HCT116 (cell line): ENCODE measurements at regions not wholly inside any gene's neighbourhood (a gene's known extent, or its start where the extent isn't known, plus 50 kb on each side); places are given as distances from the start of the nearest gene placed in this dataset.

ENCODE experiments used
- ATAC-seq: fragments of 200-7000 bp; cut with Tn5 transposase; 2 replicates; pipeline ENCODE4 v1.9.1; 2020; ENCODE audit warnings: mild to moderate bottlenecking, moderate library complexity
- BruUV-seq: library from RNA; stranded (reverse); fragments of 400-500 nt; replicated peaks from 2 replicates; lab custom pipeline; 2021; lab: Mats Ljungman, UMichigan
- CTCF ChIA-PET: fragments of 300-600 bp; sonication (Branson Sonifier 250); formaldehyde crosslinking; loops from one replicate; lab custom pipeline; 2021; ENCODE audit warnings: antibody characterized with exemption; lab: Charles Lee
- POLR2A ChIA-PET: fragments of 300-600, 350-600 bp; sonication (Branson Sonifier 250); formaldehyde crosslinking; loops from one replicate; lab custom pipeline; 2021; ENCODE audit warnings: antibody characterized with exemption; lab: Charles Lee
- RAD21 ChIA-PET, 2 experiments: fragments of 300-600 bp; sonication (Branson Sonifier 250); formaldehyde crosslinking; loops; one replicate each; lab custom pipeline; 2023; ENCODE audit warnings: low total read pairs in 2 of 2; ENCODE audit not compliant: uncharacterized antibody in 2 of 2, unreplicated experiment in 2 of 2, low non-redundant PET in 1 of 2; lab: Charles Lee
- DNase-seq: peaks from one replicate; pipeline ENCODE4 v3.0.0-alpha.2; 2010; ENCODE audit warnings: low read depth, low spot score
- H2AFZ ChIP-seq: fragments of 200-600 bp; shearing (Covaris generic), sonication (generic); 2 replicates; pipeline ENCODE4 v1.6.1; 2017; ENCODE audit warnings: low read depth, mixed run types, mixed read lengths, antibody characterized with exemption, low read length; ENCODE audit not compliant: poor library complexity, severe bottlenecking
- H3K27ac ChIP-seq: 2 replicates; pipeline ENCODE4 v1.5.1; 2012; ENCODE audit warnings: low read depth, low read length
- H3K27me3 ChIP-seq: fragments of 200-600 bp; sonication (generic); 2 replicates; pipeline ENCODE4 v1.6.1; 2016; ENCODE audit warnings: mixed run types, low read length, mixed read lengths; ENCODE audit not compliant: insufficient read depth
- H3K36me3 ChIP-seq, 2 experiments: fragments of 200-500 bp in 1 of 2; fragments of 200-600 bp in 1 of 2; sonication (Bioruptor generic) in 1 of 2; sonication (generic) in 1 of 2; 2 replicates each; pipeline versions ENCODE4 v1.5.1 to v1.6.1; 2014 to 2016; ENCODE audit warnings: low read length in 2 of 2, inconsistent platforms in 1 of 2, mixed read lengths in 1 of 2, mixed run types in 1 of 2; ENCODE audit not compliant: insufficient read depth in 2 of 2, control insufficient read depth in 1 of 2
- H3K4me1 ChIP-seq, 2 experiments: fragments of 200-600 bp in 1 of 2; sonication (generic) in 1 of 2; 2 replicates each; pipeline versions ENCODE4 v1.5.1 to v1.6.1; 2012 to 2017; ENCODE audit warnings: low read length in 2 of 2, inconsistent platforms in 1 of 2, mild to moderate bottlenecking in 1 of 2, mixed read lengths in 1 of 2, mixed run types in 1 of 2, moderate library complexity in 1 of 2; ENCODE audit not compliant: insufficient read depth in 2 of 2, control insufficient read depth in 1 of 2
- H3K4me2 ChIP-seq: fragments of 200-600 bp; sonication (generic); 2 replicates; pipeline ENCODE4 v1.6.1; 2017; ENCODE audit warnings: mixed run types, low read length, mixed read lengths
- H3K4me3 ChIP-seq, 2 experiments: fragments of 200-600 bp in 1 of 2; sonication (generic) in 1 of 2; replicated peaks in 1 of 2; 2 replicates each; pipeline ENCODE4 v1.5.1; 2011 to 2016; ENCODE audit warnings: low read length in 2 of 2, control low read depth in 1 of 2, low read depth in 1 of 2, mild to moderate bottlenecking in 1 of 2, mixed read lengths in 1 of 2, mixed run types in 1 of 2
- H3K79me2 ChIP-seq: fragments of 200-600 bp; sonication (generic); 2 replicates; pipeline ENCODE4 v1.6.1; 2017; ENCODE audit warnings: mild to moderate bottlenecking, mixed run types, low read length, moderate library complexity, mixed read lengths; ENCODE audit not compliant: insufficient read depth
- H3K9ac ChIP-seq: fragments of 200-600 bp; sonication (generic); 2 replicates; pipeline ENCODE4 v1.6.1; 2016; ENCODE audit warnings: low read length, mixed read lengths
- H3K9me2 ChIP-seq: fragments of 200-600 bp; sonication (generic), shearing (Covaris generic); 2 replicates; pipeline ENCODE4 v1.6.1; 2017; ENCODE audit warnings: mixed run types, mild to moderate bottlenecking, moderate library complexity; ENCODE audit not compliant: insufficient read depth
- H3K9me3 ChIP-seq, 2 experiments: fragments of 200-500 bp in 1 of 2; fragments of 200-600 bp in 1 of 2; sonication (Bioruptor generic) in 1 of 2; sonication (generic) in 1 of 2; 2 replicates each; pipeline ENCODE4 v1.6.1; 2014 to 2017; ENCODE audit warnings: low read length in 2 of 2, mixed read lengths in 2 of 2, inconsistent platforms in 1 of 2, low read depth in 1 of 2, mild to moderate bottlenecking in 1 of 2, mixed run types in 1 of 2, moderate library complexity in 1 of 2; ENCODE audit not compliant: control insufficient read depth in 1 of 2, insufficient read depth in 1 of 2
- H4K20me1 ChIP-seq: fragments of 200-600 bp; sonication (generic), shearing (Covaris generic); 2 replicates; pipeline ENCODE4 v1.6.1; 2017; ENCODE audit warnings: mixed run types, mild to moderate bottlenecking, moderate library complexity; ENCODE audit not compliant: insufficient read depth
- POLR2A ChIP-seq: IDR thresholded peaks from 2 replicates; pipeline ENCODE4 v1.7.0; 2011; ENCODE audit warnings: borderline replicate concordance; ENCODE audit not compliant: insufficient read depth, insufficient read length; ENCODE audit errors: extremely low read depth
- POLR2AphosphoS5 ChIP-seq: IDR thresholded peaks from 2 replicates; pipeline ENCODE4 v1.6.1; 2011; ENCODE audit warnings: mild to moderate bottlenecking, low read depth, low read length, moderate library complexity
- REST ChIP-seq: IDR thresholded peaks from 2 replicates; pipeline ENCODE4 v1.6.1; 2012; ENCODE audit warnings: low read depth
- YY1 ChIP-seq: IDR thresholded peaks from 2 replicates; pipeline ENCODE4 v1.6.1; 2011; ENCODE audit warnings: low read length, low read depth, moderate library complexity, mild to moderate bottlenecking; ENCODE audit not compliant: insufficient replicate concordance; ENCODE audit errors: extremely low read depth
- ZBTB33 ChIP-seq: IDR thresholded peaks from 2 replicates; pipeline ENCODE4 v1.6.1; 2011; ENCODE audit warnings: mild to moderate bottlenecking, low read length, moderate library complexity; ENCODE audit not compliant: insufficient replicate concordance; ENCODE audit errors: extremely low read depth
- ZNF274 ChIP-seq: fragments of 200-500 bp; sonication (Bioruptor generic); IDR thresholded peaks from 2 replicates; pipeline ENCODE4 v1.6.1; 2014; ENCODE audit warnings: mild to moderate bottlenecking, low read depth, low read length, inconsistent platforms
- intact Hi-C: fragments of 100-400 bp; cut with micrococcal nuclease; formaldehyde crosslinking; loops from 2 replicates; pipeline ENCODE4 v1.10.0; 2022

- CTCF ChIA-PET: no interaction called here
Measured at GRCh38 chr10:110378006-110378405, 73.3 kb upstream of the SMNDC1 start.

GRCh38 chr10:110378533-110379108 lies 73.9 kb upstream of the SMNDC1 start:
- Histone ChIP-seq H3K36me3 (no peaks in the 10 kb centered on the region), H3K4me1 (peaks cover 0 to 21% of the 10 kb centered on the region in 2 experiments; a peak in 3 of 4 replicates), H3K27me3 (no peaks in the 10 kb centered on the region; the same call in 1 of the 2 replicates), H3K9ac (no peak overlapping the region), H3K27ac (no peak overlapping the region), H3K79me2 (no peaks in the 10 kb centered on the region), H3K9me3 (no peaks in the 10 kb centered on the region), H3K9me2 (no peaks in the 10 kb centered on the region), H3K4me3 (no peak overlapping the region), H3K4me2 (no peak overlapping the region), H2AFZ (no peak overlapping the region), H4K20me1 (no peaks in the 10 kb centered on the region)
- BruUV-seq: no TSS peak
- POLR2A ChIA-PET: no interaction called here
- ATAC-seq: no peak
- TF ChIP-seq REST (no peak), ZNF274 (no peak)
- no peak for DNase-seq
- CTCF ChIA-PET: no interaction called here
- RAD21 ChIA-PET: interaction anchor here in 1 of 2 experiments (0.7 kb wide), 1 partner anchor 143 kb away, joined by 3 read pairs; no protein-coding TSS in a partner anchor
- intact Hi-C loops: loop anchor here (1.0 kb wide), 1 partner anchor 16 kb away; no protein-coding TSS in a partner anchor

More at GRCh38 chr10:110378006-110378405, 73.3 kb upstream of the SMNDC1 start:
- Histone ChIP-seq H3K9me3 (no peaks in the 10 kb centered on the region), H2AFZ (no peak overlapping the region), H3K4me2 (no peak overlapping the region), H4K20me1 (no peaks in the 10 kb centered on the region), H3K9me2 (no peaks in the 10 kb centered on the region), H3K9ac (no peak overlapping the region), H3K36me3 (no peaks in the 10 kb centered on the region), H3K4me3 (no peak overlapping the region), H3K27ac (no peak overlapping the region), H3K79me2 (no peaks in the 10 kb centered on the region), H3K4me1 (peaks cover 4 to 27% of the 10 kb centered on the region in 2 experiments), H3K27me3 (no peaks in the 10 kb centered on the region; the same call in 1 of the 2 replicates)
- TF ChIP-seq POLR2AphosphoS5 (no peak), POLR2A (no peak), ZBTB33 (no peak), YY1 (no peak)
- POLR2A ChIA-PET: no interaction called here
- no TSS peak for BruUV-seq
- DNase-seq (no peak), ATAC-seq (no peak)
- intact Hi-C loops: no loop called here
- RAD21 ChIA-PET: no interaction called here
